ENCODE measurements at regions not wholly inside any gene's neighbourhood (a gene's known extent, or its start where the extent isn't known, plus 50 kb on each side); places are given as distances from the start of the nearest gene placed in this dataset.
"Not testable (repeated sequence)": the region's sequence is repeated elsewhere in the genome, so short reads cannot be mapped to it uniquely, and the experiment has no call there.

GRCh38 chr5:29240379-29240778 lies 1953.1 kb upstream of the CDH6 start:
- no peak for DNase-seq (ENCODE audit: low read depth in 3 of 3, low spot score in 2 of 3)

GRCh38 chr5:29239606-29240005 lies 1953.9 kb upstream of the CDH6 start:
- no peak for DNase-seq (ENCODE audit: low read depth in 3 of 3, low spot score in 2 of 3)

- no peak for DNase-seq (ENCODE audit: low read depth in 3 of 3, low spot score in 2 of 3)
Observed at GRCh38 chr5:29238115-29238514, 1955.4 kb upstream of the CDH6 start.

- DNase-seq (ENCODE audit: low read depth in 3 of 3, low spot score in 2 of 3): no peak
Observed at GRCh38 chr5:29231154-29231553, 1962.3 kb upstream of the CDH6 start.

GRCh38 chr5:29230591-29230990 lies 1962.9 kb upstream of the CDH6 start:
- DNase-seq (ENCODE audit: low read depth in 3 of 3, low spot score in 2 of 3): no peak

- DNase-seq (ENCODE audit: low read depth in 3 of 3, low spot score in 2 of 3): no peak
Observed at GRCh38 chr5:29229461-29229860, 1964.0 kb upstream of the CDH6 start.

- no peak for DNase-seq (ENCODE audit: low read depth in 3 of 3, low spot score in 2 of 3)
Observed at GRCh38 chr5:29218138-29218537, 1975.3 kb upstream of the CDH6 start.

- DNase-seq (ENCODE audit: low read depth in 3 of 3, low spot score in 2 of 3): no peak
Observed at GRCh38 chr5:29214839-29215238, 1978.6 kb upstream of the CDH6 start.

- DNase-seq (ENCODE audit: low read depth in 3 of 3, low spot score in 2 of 3): no peak
Observed at GRCh38 chr5:29213475-29213874, 1980.0 kb upstream of the CDH6 start.

GRCh38 chr5:29208024-29208423 lies 1985.5 kb upstream of the CDH6 start:
- no peak for DNase-seq (ENCODE audit: low read depth in 3 of 3, low spot score in 2 of 3)

GRCh38 chr5:29203049-29203448 lies 1990.4 kb upstream of the CDH6 start:
- no peak for DNase-seq (ENCODE audit: low read depth in 3 of 3, low spot score in 2 of 3)

- DNase-seq (ENCODE audit: low read depth in 3 of 3, low spot score in 2 of 3): no peak
Observed at GRCh38 chr5:29197631-29198454, 1995.6 kb upstream of the CDH6 start.

GRCh38 chr5:29193972-29194371 lies 1999.5 kb upstream of the CDH6 start:
- no peak for DNase-seq (ENCODE audit: low read depth in 3 of 3, low spot score in 2 of 3)

GRCh38 chr5:29191269-29192048 lies 2002.0 kb upstream of the CDH6 start:
- DNase-seq (ENCODE audit: low read depth in 3 of 3, low spot score in 2 of 3): not testable (repeated sequence)

- DNase-seq (ENCODE audit: low read depth in 3 of 3, low spot score in 2 of 3): not testable (repeated sequence)
Observed at GRCh38 chr5:29190398-29190797, 2003.1 kb upstream of the CDH6 start.

GRCh38 chr5:29186380-29186779 lies 2007.1 kb upstream of the CDH6 start:
- not testable (repeated sequence) for DNase-seq (ENCODE audit: low read depth in 3 of 3, low spot score in 2 of 3)

GRCh38 chr5:29185558-29185957 lies 2007.9 kb upstream of the CDH6 start:
- DNase-seq (ENCODE audit: low read depth in 3 of 3, low spot score in 2 of 3): no peak

GRCh38 chr5:29175774-29176173 lies 2017.7 kb upstream of the CDH6 start:
- DNase-seq (ENCODE audit: low read depth in 3 of 3, low spot score in 2 of 3): no peak

- no peak for DNase-seq (ENCODE audit: low read depth in 3 of 3, low spot score in 2 of 3)
Observed at GRCh38 chr5:29170599-29170998, 2022.9 kb upstream of the CDH6 start.

GRCh38 chr5:29169886-29170285 lies 2023.6 kb upstream of the CDH6 start:
- DNase-seq (ENCODE audit: low read depth in 3 of 3, low spot score in 2 of 3): no peak

GRCh38 chr5:29162297-29162696 lies 2031.2 kb upstream of the CDH6 start:
- no peak for DNase-seq (ENCODE audit: low read depth in 3 of 3, low spot score in 2 of 3)
